B cell (primary cell): ENCODE measurements at regions not wholly inside any gene's neighbourhood (a gene's known extent, or its start where the extent isn't known, plus 50 kb on each side); places are given as distances from the start of the nearest gene placed in this dataset.
"Not testable (repeated sequence)": the region's sequence is repeated elsewhere in the genome, so short reads cannot be mapped to it uniquely, and the experiment has no call there.

ENCODE experiments used
- CTCF ChIP-seq: fragments of 200-600 bp; IDR thresholded peaks from one replicate; pipeline ENCODE4 v1.8.0; 2022; ENCODE audit warnings: antibody characterized with exemption, mild to moderate bottlenecking
- EZH2 ChIP-seq: IDR thresholded peaks from 2 replicates; pipeline ENCODE4 v1.6.1; 2012; ENCODE audit warnings: borderline replicate concordance, low read depth, mild to moderate bottlenecking, moderate library complexity, low read length; ENCODE audit not compliant: insufficient read depth, poor library complexity, severe bottlenecking

- TF ChIP-seq CTCF, EZH2: not testable (repeated sequence)
Measured at GRCh38 chr9:28147430-28147829, 574.1 kb upstream of the C9orf72 start.
